Kidney epithelial cell (primary cell): ENCODE measurements at regions not wholly inside any gene's neighbourhood (a gene's known extent, or its start where the extent isn't known, plus 50 kb on each side); places are given as distances from the start of the nearest gene placed in this dataset.

Source experiments
- DNase-seq: peaks from one replicate; pipeline ENCODE4 v3.0.0-alpha.2; 2010; ENCODE audit warnings: low read depth
- H3K27me3 ChIP-seq: 2 replicates; pipeline ENCODE4 v1.6.0; 2011; ENCODE audit warnings: low read length; ENCODE audit not compliant: control insufficient read depth, insufficient read depth
- H3K36me3 ChIP-seq: 2 replicates; pipeline ENCODE4 v1.5.1; 2011; ENCODE audit warnings: low read length; ENCODE audit not compliant: control insufficient read depth, insufficient read depth
- H3K4me3 ChIP-seq: 2 replicates; pipeline ENCODE4 v1.5.1; 2011; ENCODE audit warnings: low read depth, mild to moderate bottlenecking, control low read depth, low read length
- TF ChIP-seq, protein P1 (sequence below): IDR thresholded peaks from 2 replicates; pipeline ENCODE4 v1.5.1; 2011; ENCODE audit warnings: mild to moderate bottlenecking, moderate library complexity, low read length, control low read depth, inconsistent platforms; ENCODE audit not compliant: insufficient read depth, poor library complexity, severe bottlenecking

DNA sequence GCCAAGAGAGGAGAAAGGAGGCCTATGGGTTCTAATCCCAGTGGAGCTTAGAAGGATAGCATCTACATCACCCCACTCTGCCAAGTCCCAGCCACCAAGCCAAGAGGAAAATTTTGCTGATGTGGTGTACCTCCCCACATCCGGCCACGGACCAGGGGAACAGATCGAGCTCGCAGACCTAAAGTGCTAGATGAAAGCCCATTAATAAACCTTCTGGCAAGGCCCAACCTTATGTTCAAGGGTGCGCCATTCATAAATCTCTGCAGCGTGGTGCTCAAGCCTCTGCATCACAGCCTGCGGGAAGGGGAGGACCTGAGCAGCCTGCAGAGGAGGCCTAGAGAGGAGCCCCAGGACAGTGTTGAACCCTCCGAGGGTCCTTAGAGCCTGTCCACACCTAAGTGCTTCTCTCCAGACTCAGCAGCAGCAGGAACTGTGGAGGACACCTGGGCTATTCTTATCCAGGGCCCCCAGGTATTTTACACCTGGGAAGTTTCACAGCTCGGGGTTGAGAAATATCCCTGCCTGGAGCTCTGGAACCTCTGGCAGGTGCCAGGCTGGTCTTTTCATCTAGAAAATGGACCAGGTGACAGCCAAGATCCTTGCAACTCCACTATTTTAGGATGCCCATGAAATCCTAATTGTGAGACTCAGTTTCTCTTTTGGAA lies 68.0 kb downstream of the MRPL46 start:
- H3K36me3 ChIP-seq = no peaks in the 10 kb centered on the region
- TF ChIP-seq, protein P1, sequence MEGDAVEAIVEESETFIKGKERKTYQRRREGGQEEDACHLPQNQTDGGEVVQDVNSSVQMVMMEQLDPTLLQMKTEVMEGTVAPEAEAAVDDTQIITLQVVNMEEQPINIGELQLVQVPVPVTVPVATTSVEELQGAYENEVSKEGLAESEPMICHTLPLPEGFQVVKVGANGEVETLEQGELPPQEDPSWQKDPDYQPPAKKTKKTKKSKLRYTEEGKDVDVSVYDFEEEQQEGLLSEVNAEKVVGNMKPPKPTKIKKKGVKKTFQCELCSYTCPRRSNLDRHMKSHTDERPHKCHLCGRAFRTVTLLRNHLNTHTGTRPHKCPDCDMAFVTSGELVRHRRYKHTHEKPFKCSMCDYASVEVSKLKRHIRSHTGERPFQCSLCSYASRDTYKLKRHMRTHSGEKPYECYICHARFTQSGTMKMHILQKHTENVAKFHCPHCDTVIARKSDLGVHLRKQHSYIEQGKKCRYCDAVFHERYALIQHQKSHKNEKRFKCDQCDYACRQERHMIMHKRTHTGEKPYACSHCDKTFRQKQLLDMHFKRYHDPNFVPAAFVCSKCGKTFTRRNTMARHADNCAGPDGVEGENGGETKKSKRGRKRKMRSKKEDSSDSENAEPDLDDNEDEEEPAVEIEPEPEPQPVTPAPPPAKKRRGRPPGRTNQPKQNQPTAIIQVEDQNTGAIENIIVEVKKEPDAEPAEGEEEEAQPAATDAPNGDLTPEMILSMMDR = no peak
- H3K27me3 ChIP-seq = peaks cover 2% of the 10 kb centered on the region
- H3K4me3 ChIP-seq = no peak overlapping the region
- DNase-seq = no peak

DNA sequence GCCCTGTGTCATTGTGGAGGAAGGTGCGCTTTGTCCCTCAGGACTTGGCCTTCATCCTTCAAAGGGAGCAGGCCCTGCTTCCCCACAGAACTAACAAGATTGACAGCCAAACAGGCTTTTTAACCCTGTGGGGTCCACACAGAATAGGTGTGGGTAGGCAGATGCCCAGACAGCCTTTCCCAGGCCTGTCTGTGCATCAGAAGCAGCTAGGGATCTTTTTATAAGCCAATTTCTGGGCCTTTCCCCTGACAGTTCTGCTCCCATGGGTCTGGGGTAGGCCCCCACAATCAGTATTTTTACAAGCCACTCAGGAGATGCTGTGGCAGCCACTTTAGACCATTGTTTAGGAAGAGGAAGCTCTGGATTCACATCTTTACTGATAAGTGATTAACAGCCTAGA lies 69.2 kb downstream of the MRPL46 start:
- DNase-seq = no peak

DNA sequence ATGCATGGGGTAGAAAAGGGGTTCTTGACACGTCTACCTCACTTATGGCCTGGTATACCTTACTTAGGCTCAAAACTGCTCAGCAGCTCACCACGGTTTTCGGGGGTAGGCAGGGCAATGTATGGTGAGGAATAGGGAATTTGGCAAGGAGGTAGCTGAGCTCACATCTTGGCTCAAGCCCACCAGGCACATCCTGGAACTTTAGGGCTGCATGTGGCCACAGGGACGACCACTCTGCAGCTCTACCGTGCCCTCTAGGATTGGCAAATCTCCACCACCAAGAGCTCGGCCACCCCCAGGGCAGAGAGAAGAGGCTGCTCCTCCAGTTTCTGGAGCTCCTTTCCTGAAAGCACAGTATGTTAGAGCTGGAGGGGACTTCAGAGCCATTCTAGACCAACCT lies 69.7 kb downstream of the MRPL46 start:
- Histone ChIP-seq H3K36me3 (no peaks in the 10 kb centered on the region), H3K27me3 (no peaks in the 10 kb centered on the region), H3K4me3 (no peak overlapping the region)
- DNase-seq = no peak
- TF ChIP-seq, protein P1 = no peak

More for the DNA sequence above, 69.2 kb downstream of the MRPL46 start:
- TF ChIP-seq, protein P1 = no peak
- Histone ChIP-seq H3K36me3 (no peaks in the 10 kb centered on the region), H3K4me3 (no peak overlapping the region), H3K27me3 (no peaks in the 10 kb centered on the region)

DNA sequence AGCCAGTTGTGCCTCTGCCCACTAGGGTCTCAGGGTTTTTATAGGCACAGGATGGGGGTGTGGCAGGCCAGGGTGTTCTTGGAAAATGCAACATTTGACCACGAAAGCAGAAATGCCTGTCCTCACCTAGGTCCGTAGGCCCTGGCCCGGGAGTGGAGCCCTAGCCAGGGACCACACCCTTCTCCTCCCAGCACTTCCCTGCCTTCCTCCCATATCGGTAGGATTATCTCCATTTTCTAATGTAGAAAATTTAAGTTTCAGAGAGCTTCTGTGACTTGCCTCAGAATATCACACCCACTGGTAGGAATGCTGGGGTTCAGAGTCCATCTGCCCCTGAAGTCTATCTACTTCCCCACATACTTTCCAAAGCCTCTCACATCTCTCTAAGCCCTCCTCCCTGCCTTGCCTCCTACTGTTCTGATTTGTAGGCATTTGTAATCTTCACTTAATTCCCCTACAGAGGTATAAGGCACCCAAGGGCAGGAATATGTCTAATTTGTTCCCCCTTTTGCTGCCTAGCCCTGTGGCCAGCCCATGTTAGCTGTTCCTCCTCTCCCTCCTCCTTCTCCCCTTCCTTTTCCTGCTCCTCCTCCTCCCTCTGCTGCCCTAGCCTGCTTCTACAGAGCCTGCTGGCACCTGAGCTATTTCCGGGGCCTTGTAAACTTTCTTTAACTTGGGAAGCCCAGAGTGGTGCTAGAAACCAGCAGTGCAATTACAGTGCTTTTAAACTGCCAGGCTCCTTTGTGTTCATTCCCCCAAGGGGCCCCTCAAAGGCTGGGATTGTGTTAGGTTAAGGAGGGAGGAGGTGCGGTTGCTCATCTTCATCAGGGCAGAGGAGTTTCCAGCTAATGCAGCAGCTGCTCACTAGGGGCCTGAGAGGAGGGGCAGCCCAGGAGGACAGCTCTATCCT lies 71.1 kb downstream of the MRPL46 start:
- no peak for DNase-seq
- Histone ChIP-seq H3K27me3 (no peaks in the 10 kb centered on the region), H3K36me3 (no peaks in the 10 kb centered on the region), H3K4me3 (no peak overlapping the region)
- TF ChIP-seq, protein P1 = no peak

DNA sequence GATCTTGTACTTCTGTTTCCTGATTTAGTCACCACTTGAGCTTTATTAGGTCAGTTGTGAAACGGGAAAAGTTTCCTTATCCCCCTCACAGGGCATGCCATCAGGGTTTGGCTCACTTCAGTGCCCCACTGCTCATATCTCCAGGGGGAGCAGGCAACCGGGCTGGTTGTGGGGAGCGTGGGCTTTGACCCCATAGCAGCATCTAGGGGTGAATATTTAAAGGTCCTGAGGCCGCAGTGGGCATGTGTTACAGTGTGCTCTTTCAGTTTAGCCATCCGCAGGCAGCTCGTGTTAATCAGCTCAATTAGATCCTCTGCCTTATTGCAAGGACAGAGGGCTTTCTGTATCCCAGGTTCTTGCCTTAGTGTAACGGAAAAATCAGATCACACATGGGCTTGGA lies 71.9 kb downstream of the MRPL46 start:
- Histone ChIP-seq H3K36me3 (no peaks in the 10 kb centered on the region), H3K4me3 (no peak overlapping the region), H3K27me3 (no peaks in the 10 kb centered on the region)
- TF ChIP-seq, protein P1 = no peak
- DNase-seq = no peak
